ENCODE measurements at regions not wholly inside any gene's neighbourhood (a gene's known extent, or its start where the extent isn't known, plus 50 kb on each side); places are given as distances from the start of the nearest gene placed in this dataset.

GRCh38 chr10:125392609-125393008, 232.2 kb upstream of the CTBP2 start:
- H3K4me3 ChIP-seq (ENCODE audit: low read depth in 1 of 2, low read length in 2 of 2): no peak overlapping the region
- H3K9ac ChIP-seq (ENCODE audit: low read length): no peak overlapping the region
- no peak overlapping the region for H3K27ac ChIP-seq (ENCODE audit: low read depth, low read length)
- no peaks in the 10 kb centered on the region for H3K9me3 ChIP-seq (ENCODE audit: low read length)
- H3K27me3 ChIP-seq (ENCODE audit: control insufficient read depth in 1 of 2, insufficient read depth in 2 of 2, low read length in 2 of 2): no peaks in the 10 kb centered on the region
- H3K36me3 ChIP-seq (ENCODE audit: insufficient read depth, low read length): no peaks in the 10 kb centered on the region
- H3K4me1 ChIP-seq (ENCODE audit: insufficient read depth, low read length): no peaks in the 10 kb centered on the region

GRCh38 chr10:125392154-125392553, 231.8 kb upstream of the CTBP2 start:
- H3K4me1 ChIP-seq (ENCODE audit: insufficient read depth, low read length): no peaks in the 10 kb centered on the region
- no peaks in the 10 kb centered on the region for H3K36me3 ChIP-seq (ENCODE audit: insufficient read depth, low read length)
- H3K4me3 ChIP-seq (ENCODE audit: low read depth in 1 of 2, low read length in 2 of 2): no peak overlapping the region
- no peak overlapping the region for H3K27ac ChIP-seq (ENCODE audit: low read depth, low read length)
- no peaks in the 10 kb centered on the region for H3K9me3 ChIP-seq (ENCODE audit: low read length)
- no peaks in the 10 kb centered on the region for H3K27me3 ChIP-seq (ENCODE audit: control insufficient read depth in 1 of 2, insufficient read depth in 2 of 2, low read length in 2 of 2)
- H3K9ac ChIP-seq (ENCODE audit: low read length): no peak overlapping the region

- no peaks in the 10 kb centered on the region for H3K4me1 ChIP-seq (ENCODE audit: insufficient read depth, low read length)
- no peak overlapping the region for H3K9ac ChIP-seq (ENCODE audit: low read length)
- H3K27me3 ChIP-seq (ENCODE audit: control insufficient read depth in 1 of 2, insufficient read depth in 2 of 2, low read length in 2 of 2): no peaks in the 10 kb centered on the region
- no peaks in the 10 kb centered on the region for H3K36me3 ChIP-seq (ENCODE audit: insufficient read depth, low read length)
- H3K4me3 ChIP-seq (ENCODE audit: low read depth in 1 of 2, low read length in 2 of 2): no peak overlapping the region
- no peak overlapping the region for H3K27ac ChIP-seq (ENCODE audit: low read depth, low read length)
- no peaks in the 10 kb centered on the region for H3K9me3 ChIP-seq (ENCODE audit: low read length)
Measured at GRCh38 chr10:125389648-125390047, 229.3 kb upstream of the CTBP2 start.

GRCh38 chr10:125379592-125379991, 219.2 kb upstream of the CTBP2 start:
- H3K36me3 ChIP-seq (ENCODE audit: insufficient read depth, low read length): no peaks in the 10 kb centered on the region
- no peak overlapping the region for H3K9ac ChIP-seq (ENCODE audit: low read length)
- H3K27me3 ChIP-seq (ENCODE audit: control insufficient read depth in 1 of 2, insufficient read depth in 2 of 2, low read length in 2 of 2): no peaks in the 10 kb centered on the region
- no peak overlapping the region for H3K27ac ChIP-seq (ENCODE audit: low read depth, low read length)
- no peak overlapping the region for H3K4me3 ChIP-seq (ENCODE audit: low read depth in 1 of 2, low read length in 2 of 2)
- no peaks in the 10 kb centered on the region for H3K4me1 ChIP-seq (ENCODE audit: insufficient read depth, low read length)
- no peaks in the 10 kb centered on the region for H3K9me3 ChIP-seq (ENCODE audit: low read length)

GRCh38 chr10:125377368-125377767, 217.0 kb upstream of the CTBP2 start:
- Histone ChIP-seq H3K27me3 (ENCODE audit: control insufficient read depth in 1 of 2, insufficient read depth in 2 of 2, low read length in 2 of 2) (no peaks in the 10 kb centered on the region), H3K9me3 (ENCODE audit: low read length) (no peaks in the 10 kb centered on the region), H3K36me3 (ENCODE audit: insufficient read depth, low read length) (no peaks in the 10 kb centered on the region), H3K9ac (ENCODE audit: low read length) (no peak overlapping the region), H3K4me3 (ENCODE audit: low read depth in 1 of 2, low read length in 2 of 2) (no peak overlapping the region), H3K4me1 (ENCODE audit: insufficient read depth, low read length) (no peaks in the 10 kb centered on the region), H3K27ac (ENCODE audit: low read depth, low read length) (no peak overlapping the region)

- H3K4me1 ChIP-seq (ENCODE audit: insufficient read depth, low read length): no peaks in the 10 kb centered on the region
- no peak overlapping the region for H3K9ac ChIP-seq (ENCODE audit: low read length)
- H3K4me3 ChIP-seq (ENCODE audit: low read depth in 1 of 2, low read length in 2 of 2): no peak overlapping the region
- H3K9me3 ChIP-seq (ENCODE audit: low read length): no peaks in the 10 kb centered on the region
- no peaks in the 10 kb centered on the region for H3K27me3 ChIP-seq (ENCODE audit: control insufficient read depth in 1 of 2, insufficient read depth in 2 of 2, low read length in 2 of 2)
- H3K27ac ChIP-seq (ENCODE audit: low read depth, low read length): no peak overlapping the region
- H3K36me3 ChIP-seq (ENCODE audit: insufficient read depth, low read length): no peaks in the 10 kb centered on the region
Measured at GRCh38 chr10:125375210-125375609, 214.8 kb upstream of the CTBP2 start.

- no peaks in the 10 kb centered on the region for H3K27me3 ChIP-seq (ENCODE audit: control insufficient read depth in 1 of 2, insufficient read depth in 2 of 2, low read length in 2 of 2)
- H3K4me3 ChIP-seq (ENCODE audit: low read depth in 1 of 2, low read length in 2 of 2): no peak overlapping the region
- H3K4me1 ChIP-seq (ENCODE audit: insufficient read depth, low read length): no peaks in the 10 kb centered on the region
- H3K36me3 ChIP-seq (ENCODE audit: insufficient read depth, low read length): no peaks in the 10 kb centered on the region
- no peak overlapping the region for H3K9ac ChIP-seq (ENCODE audit: low read length)
- no peak overlapping the region for H3K27ac ChIP-seq (ENCODE audit: low read depth, low read length)
- H3K9me3 ChIP-seq (ENCODE audit: low read length): no peaks in the 10 kb centered on the region
Measured at GRCh38 chr10:125373546-125373945, 213.2 kb upstream of the CTBP2 start.

- Histone ChIP-seq H3K4me3 (ENCODE audit: low read depth in 1 of 2, low read length in 2 of 2) (no peak overlapping the region), H3K9me3 (ENCODE audit: low read length) (no peaks in the 10 kb centered on the region), H3K4me1 (ENCODE audit: insufficient read depth, low read length) (no peaks in the 10 kb centered on the region), H3K27ac (ENCODE audit: low read depth, low read length) (no peak overlapping the region), H3K9ac (ENCODE audit: low read length) (no peak overlapping the region), H3K36me3 (ENCODE audit: insufficient read depth, low read length) (no peaks in the 10 kb centered on the region), H3K27me3 (ENCODE audit: control insufficient read depth in 1 of 2, insufficient read depth in 2 of 2, low read length in 2 of 2) (no peaks in the 10 kb centered on the region)
Measured at GRCh38 chr10:125370578-125370977, 210.2 kb upstream of the CTBP2 start.

- H3K27me3 ChIP-seq (ENCODE audit: control insufficient read depth in 1 of 2, insufficient read depth in 2 of 2, low read length in 2 of 2): no peaks in the 10 kb centered on the region
- H3K9ac ChIP-seq (ENCODE audit: low read length): no peak overlapping the region
- H3K36me3 ChIP-seq (ENCODE audit: insufficient read depth, low read length): no peaks in the 10 kb centered on the region
- no peaks in the 10 kb centered on the region for H3K4me1 ChIP-seq (ENCODE audit: insufficient read depth, low read length)
- no peaks in the 10 kb centered on the region for H3K9me3 ChIP-seq (ENCODE audit: low read length)
- no peak overlapping the region for H3K4me3 ChIP-seq (ENCODE audit: low read depth in 1 of 2, low read length in 2 of 2)
- no peak overlapping the region for H3K27ac ChIP-seq (ENCODE audit: low read depth, low read length)
Measured at GRCh38 chr10:125369382-125370326, 209.3 kb upstream of the CTBP2 start.

- no peak overlapping the region for H3K4me3 ChIP-seq (ENCODE audit: low read depth in 1 of 2, low read length in 2 of 2)
- no peak overlapping the region for H3K9ac ChIP-seq (ENCODE audit: low read length)
- H3K4me1 ChIP-seq (ENCODE audit: insufficient read depth, low read length): no peaks in the 10 kb centered on the region
- no peak overlapping the region for H3K27ac ChIP-seq (ENCODE audit: low read depth, low read length)
- no peaks in the 10 kb centered on the region for H3K36me3 ChIP-seq (ENCODE audit: insufficient read depth, low read length)
- H3K9me3 ChIP-seq (ENCODE audit: low read length): no peaks in the 10 kb centered on the region
- H3K27me3 ChIP-seq (ENCODE audit: control insufficient read depth in 1 of 2, insufficient read depth in 2 of 2, low read length in 2 of 2): no peaks in the 10 kb centered on the region
Measured at GRCh38 chr10:125368146-125368545, 207.8 kb upstream of the CTBP2 start.

- Histone ChIP-seq H3K4me3 (ENCODE audit: low read depth in 1 of 2, low read length in 2 of 2) (no peak overlapping the region), H3K9me3 (ENCODE audit: low read length) (no peaks in the 10 kb centered on the region), H3K36me3 (ENCODE audit: insufficient read depth, low read length) (no peaks in the 10 kb centered on the region), H3K27me3 (ENCODE audit: control insufficient read depth in 1 of 2, insufficient read depth in 2 of 2, low read length in 2 of 2) (no peaks in the 10 kb centered on the region), H3K9ac (ENCODE audit: low read length) (no peak overlapping the region), H3K4me1 (ENCODE audit: insufficient read depth, low read length) (no peaks in the 10 kb centered on the region), H3K27ac (ENCODE audit: low read depth, low read length) (no peak overlapping the region)
Measured at GRCh38 chr10:125363791-125364190, 203.4 kb upstream of the CTBP2 start.

GRCh38 chr10:125362950-125363349, 202.6 kb upstream of the CTBP2 start:
- Histone ChIP-seq H3K9me3 (ENCODE audit: low read length) (no peaks in the 10 kb centered on the region), H3K4me1 (ENCODE audit: insufficient read depth, low read length) (no peaks in the 10 kb centered on the region), H3K4me3 (ENCODE audit: low read depth in 1 of 2, low read length in 2 of 2) (no peak overlapping the region), H3K27ac (ENCODE audit: low read depth, low read length) (no peak overlapping the region), H3K27me3 (ENCODE audit: control insufficient read depth in 1 of 2, insufficient read depth in 2 of 2, low read length in 2 of 2) (no peaks in the 10 kb centered on the region), H3K9ac (ENCODE audit: low read length) (no peak overlapping the region), H3K36me3 (ENCODE audit: insufficient read depth, low read length) (no peaks in the 10 kb centered on the region)

Measured in muscle layer of colon (tissue), 2 donors.